HG03175 (cell line): ENCODE measurements at regions not wholly inside any gene's neighbourhood (a gene's known extent, or its start where the extent isn't known, plus 50 kb on each side); places are given as distances from the start of the nearest gene placed in this dataset.
"Not testable (repeated sequence)": the region's sequence is repeated elsewhere in the genome, so short reads cannot be mapped to it uniquely, and the experiment has no call there.

Source experiments
- ATAC-seq: cut with Tn5 transposase; IDR thresholded peaks from one replicate; pipeline ENCODE4 v1.9.1; 2021; ENCODE audit warnings: mild to moderate bottlenecking, moderate library complexity; ENCODE audit not compliant: unreplicated experiment

DNA sequence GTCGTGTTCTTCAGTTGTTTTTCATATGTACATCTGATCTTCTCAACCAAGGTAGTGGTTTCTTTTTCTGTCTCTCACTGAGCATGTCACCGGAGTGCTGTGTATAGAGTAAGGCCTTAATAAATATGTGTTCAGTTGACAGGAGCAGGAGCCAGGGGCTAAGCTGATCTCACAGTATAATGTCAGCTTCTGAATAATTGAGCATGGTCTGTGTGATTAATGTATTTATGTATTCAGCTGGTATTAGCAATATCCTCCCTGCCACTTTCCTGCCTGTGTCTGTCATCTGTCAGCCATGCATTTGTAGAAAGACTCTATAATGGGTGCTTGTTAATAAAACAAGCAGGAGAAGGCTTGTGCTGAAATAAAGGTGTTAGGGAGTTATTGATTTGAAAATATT lies 198.9 kb downstream of the ADCYAP1 start:
- ATAC-seq = no peak

GRCh38 chr18:1104181-1104881 lies 199.7 kb downstream of the ADCYAP1 start:
- ATAC-seq = no peak

GRCh38 chr18:1124495-1124894 lies 219.8 kb downstream of the ADCYAP1 start:
- no peak for ATAC-seq

- no peak for ATAC-seq
Measured at GRCh38 chr18:1133541-1133940, 228.9 kb downstream of the ADCYAP1 start.

GRCh38 chr18:1147730-1148129 lies 243.1 kb downstream of the ADCYAP1 start:
- ATAC-seq = no peak

DNA sequence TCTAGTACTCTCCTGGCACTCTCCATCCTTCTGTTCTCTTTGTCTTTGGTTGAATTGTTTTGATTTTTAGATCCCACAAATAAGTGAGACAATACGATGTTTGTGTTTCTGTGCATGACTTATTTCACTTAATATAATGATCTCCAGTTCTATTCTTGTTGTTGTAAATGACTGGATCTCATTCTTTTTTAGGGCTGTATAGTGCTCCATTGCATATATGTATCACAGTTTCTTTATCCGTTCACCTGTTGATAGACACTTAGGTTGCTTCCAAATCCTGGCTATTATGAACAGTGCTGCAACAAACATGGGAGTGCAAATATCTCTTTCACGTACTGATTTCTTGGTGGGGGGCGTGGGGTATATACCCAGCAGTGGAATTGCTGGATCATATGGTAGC lies 245.0 kb downstream of the ADCYAP1 start:
- ATAC-seq = no peak

DNA sequence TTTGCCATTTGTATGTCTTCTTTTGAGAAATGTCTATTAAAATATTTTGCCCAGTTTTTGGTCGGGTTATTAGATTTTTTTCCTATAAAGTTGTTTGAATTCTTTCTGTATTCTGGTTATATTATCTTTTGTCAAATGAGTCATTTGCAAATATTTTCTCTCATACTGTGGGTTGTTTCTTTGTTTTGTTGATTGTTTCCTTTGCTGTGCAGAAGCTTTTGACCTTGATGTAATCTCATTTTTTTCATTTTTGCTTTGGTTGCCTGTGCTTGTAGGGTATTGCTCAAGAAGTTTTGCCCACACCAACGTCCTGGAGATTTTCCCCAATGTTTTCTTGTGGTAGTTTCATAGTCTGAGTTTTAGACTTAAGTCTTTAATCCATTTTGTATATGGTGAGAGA lies 245.7 kb downstream of the ADCYAP1 start:
- ATAC-seq = no peak

GRCh38 chr18:1152958-1153357 lies 248.3 kb downstream of the ADCYAP1 start:
- ATAC-seq = not testable (repeated sequence)

DNA sequence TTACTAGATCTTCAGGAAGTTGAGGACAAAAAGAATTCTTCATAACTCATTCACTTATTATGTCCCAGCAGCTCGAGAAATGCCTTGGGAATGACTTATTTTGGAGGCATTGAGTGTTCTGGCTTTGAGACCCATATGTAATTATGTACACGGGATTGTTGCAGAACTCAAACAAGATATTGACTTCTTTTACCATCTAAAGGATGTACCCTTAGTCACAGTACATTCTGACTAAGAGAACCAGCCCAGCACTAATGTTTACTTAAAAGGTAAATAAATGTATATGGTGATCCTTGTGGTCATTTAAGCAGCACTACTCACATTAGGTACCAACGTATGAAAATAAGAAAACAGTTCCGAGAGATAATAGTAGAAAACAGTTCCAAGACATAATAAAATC lies 268.9 kb downstream of the ADCYAP1 start:
- ATAC-seq = no peak

DNA sequence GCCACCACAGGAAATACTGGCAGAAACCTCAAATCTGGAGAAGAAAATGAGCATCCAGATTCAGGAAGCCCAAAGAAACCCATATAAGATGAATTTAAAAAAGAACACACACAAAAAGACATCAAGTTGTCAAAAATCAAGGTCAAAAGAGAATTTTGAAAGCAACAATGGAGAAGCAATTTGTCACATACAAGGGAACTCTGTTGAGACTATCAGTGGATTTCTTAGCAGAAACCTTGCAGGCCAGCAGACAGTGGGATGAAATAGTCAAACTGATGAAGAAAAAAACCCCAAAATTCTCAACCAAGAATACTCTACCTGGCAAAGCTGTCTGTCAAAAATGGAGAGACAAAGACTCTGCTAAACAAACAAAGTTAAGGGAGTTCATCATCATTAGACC lies 272.6 kb downstream of the ADCYAP1 start:
- no peak for ATAC-seq

- no peak for ATAC-seq
Measured at GRCh38 chr18:1191341-1191740, 286.7 kb downstream of the ADCYAP1 start.

- ATAC-seq = no peak
Measured at GRCh38 chr18:1213126-1213525, 308.5 kb downstream of the ADCYAP1 start.

GRCh38 chr18:1222880-1223279 lies 318.2 kb downstream of the ADCYAP1 start:
- no peak for ATAC-seq

DNA sequence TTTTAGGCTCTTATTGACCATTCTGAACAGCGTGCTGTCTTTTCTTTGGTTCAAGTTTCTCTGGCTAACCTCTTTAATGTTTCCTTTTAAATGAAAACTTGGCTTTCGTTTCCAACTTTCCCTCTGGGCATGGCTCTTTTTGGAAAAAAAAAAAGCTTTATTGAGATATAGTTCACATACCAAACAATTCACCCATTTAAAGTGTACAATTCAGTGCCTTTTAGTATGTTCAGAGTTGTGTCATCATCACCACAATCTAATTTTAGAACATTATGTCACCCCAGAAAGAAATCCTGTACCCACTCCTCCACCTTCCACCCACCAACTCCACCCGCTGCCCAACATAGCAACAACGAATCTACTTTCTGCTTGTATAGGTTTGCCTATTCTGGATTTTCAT lies 322.4 kb downstream of the ADCYAP1 start:
- no peak for ATAC-seq

DNA sequence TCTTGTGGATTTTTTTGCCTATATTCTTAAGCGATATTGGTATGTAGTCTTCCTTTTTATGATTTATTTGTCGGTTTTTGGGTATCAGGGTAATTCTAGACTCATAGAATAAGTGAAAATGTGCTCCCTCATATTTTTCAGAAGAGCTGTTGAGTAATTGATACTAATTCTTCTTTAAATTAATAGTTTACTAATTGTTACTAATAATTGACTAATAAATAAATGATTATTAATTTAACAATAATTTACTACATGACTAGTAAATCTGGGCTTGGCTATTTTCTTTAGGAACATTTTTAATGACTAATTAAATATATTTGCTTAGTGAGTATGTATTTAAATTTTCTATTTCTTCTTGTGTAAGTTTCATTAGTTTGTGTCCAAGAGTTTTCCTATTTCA lies 325.0 kb downstream of the ADCYAP1 start:
- ATAC-seq = no peak

GRCh38 chr18:1232867-1233266 lies 328.2 kb downstream of the ADCYAP1 start:
- ATAC-seq = no peak

DNA sequence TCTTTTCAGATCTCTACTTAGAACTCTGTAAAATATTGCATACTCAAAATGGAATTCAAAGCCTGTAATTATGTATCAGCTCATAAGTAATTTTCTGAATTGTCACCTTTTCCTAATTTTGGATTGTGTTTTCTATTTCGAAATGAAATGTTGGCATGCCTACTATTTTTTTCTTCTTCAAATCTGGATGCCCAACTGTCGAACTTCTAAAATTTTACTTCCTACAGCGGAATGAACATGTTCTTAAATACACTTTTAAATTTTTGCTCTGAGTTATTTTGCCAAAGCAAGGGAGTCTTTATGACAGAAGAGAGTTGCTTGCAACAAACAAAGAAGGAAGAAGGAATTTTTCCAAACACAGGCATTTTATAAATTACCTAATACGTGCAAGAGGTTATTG lies 336.0 kb downstream of the ADCYAP1 start:
- no peak for ATAC-seq

- ATAC-seq = no peak
Measured at GRCh38 chr18:1244397-1245122, 339.9 kb downstream of the ADCYAP1 start.

DNA sequence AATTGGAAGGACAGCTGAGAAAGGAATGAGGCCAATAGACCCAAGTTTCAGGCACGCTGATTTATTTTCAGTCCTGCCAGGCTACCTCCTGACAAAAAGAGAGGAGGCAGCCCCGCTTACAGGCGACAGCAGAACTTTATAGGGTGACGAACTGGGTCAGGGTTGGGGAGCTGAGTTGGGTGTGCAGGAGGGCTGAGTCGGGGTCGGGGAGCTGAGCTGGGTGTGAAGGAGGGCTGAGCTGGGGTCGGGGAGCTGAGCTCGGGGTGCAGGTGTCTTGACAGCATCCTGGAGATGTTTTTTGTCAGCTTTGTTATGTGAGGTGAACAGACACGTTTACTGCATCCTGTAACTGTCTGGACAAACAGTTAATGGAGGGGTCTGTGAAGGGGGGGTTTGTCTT lies 342.2 kb downstream of the ADCYAP1 start:
- no peak for ATAC-seq

DNA sequence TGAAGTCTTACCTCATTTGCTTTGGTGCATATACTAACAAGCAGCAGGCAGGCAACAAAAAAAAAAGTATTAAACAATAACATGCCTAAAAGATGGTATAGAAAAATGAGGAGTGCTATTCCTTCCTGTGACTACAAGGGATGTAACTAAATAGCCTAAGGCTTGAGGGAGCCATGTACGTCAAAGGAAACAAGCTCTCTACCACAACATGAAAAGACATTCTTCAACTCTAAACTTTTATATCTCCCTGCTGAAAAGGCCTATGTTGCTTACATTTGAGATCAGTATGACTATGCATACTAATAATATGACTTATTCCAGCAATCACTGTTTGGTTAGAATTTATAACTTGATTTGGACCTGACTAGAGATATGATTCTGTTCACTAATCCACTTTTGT lies 347.9 kb downstream of the ADCYAP1 start:
- no peak for ATAC-seq

DNA sequence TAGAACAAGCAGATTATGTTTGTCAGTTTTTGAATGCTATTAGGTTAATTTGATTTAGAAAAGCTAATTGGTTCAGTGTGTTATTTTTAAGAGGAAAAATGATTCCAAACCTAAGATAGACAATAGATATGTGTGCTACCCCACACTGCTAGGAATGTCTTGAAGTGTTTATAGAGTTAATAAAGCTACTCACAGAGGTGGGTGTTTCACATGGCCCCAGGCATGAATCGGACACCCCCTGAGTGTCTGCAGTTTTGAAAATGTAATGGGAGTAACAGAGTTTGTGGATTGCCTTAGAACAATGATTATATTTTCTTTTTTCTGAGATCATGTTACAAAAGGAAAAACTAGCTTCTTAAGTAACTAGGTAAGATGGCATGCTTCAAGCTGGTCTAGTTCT lies 348.3 kb downstream of the ADCYAP1 start:
- ATAC-seq = no peak

DNA sequence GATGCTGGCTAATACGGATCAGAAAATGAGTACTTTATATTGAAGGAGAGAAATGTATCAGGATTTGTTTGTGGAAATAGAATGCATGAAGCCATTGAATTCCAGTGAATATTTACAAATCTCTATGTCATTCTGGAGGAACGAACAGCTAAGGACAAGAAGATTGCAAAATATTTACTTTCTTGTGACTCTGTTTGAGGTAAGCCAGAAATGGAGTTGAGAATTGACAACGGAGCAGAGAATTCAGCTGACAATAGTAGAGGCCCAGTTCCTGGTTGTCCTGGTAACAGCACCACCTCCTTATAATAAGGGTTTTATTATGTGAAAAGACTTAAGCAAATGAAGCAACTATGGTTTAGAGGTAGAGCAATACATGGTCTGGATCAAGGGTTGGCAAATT lies 349.2 kb downstream of the ADCYAP1 start:
- ATAC-seq = no peak

DNA sequence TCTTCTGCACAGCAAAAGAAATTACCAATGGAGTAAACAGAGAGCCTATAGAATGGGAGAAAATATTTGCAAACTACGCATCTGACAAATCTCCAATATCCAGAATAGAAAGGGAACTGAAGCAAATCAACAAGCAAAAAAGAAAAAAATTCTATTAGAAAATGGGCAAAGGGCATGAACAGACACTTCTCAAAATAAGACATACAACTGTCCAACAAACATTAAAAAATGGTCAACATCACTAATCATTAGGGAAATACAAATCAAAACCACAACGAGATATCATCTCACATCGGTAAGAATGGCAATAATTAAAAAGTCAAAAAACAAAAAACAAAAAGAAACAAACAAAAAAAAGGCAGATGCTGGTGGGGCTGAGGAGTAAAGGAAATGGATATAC lies 356.4 kb downstream of the ADCYAP1 start:
- no peak for ATAC-seq
